ENCODE measurements at regions not wholly inside any gene's neighbourhood (a gene's known extent, or its start where the extent isn't known, plus 50 kb on each side); places are given as distances from the start of the nearest gene placed in this dataset.

DNA sequence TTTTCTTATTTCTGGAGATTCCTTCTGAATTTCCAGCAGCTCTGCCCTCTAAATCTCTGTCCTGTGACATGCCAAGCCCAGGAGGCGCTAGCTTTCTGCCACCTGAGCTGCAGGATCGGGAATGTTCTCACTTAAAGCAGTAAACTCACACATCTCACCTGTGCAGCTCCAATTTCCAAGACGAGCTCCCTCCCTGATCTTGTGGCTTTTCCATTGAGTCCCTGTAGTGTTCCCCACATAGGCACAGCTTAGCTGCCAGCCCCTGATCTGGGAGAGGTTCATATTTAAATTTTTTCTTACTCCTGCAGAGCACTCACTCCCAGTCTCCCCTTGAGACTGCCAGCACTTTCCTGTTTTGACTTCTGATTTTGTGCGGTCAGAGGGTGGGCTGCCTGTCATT lies 479.3 kb downstream of the GLRX3 start:
- no peak for DNase-seq (ENCODE audit: low read depth)

DNA sequence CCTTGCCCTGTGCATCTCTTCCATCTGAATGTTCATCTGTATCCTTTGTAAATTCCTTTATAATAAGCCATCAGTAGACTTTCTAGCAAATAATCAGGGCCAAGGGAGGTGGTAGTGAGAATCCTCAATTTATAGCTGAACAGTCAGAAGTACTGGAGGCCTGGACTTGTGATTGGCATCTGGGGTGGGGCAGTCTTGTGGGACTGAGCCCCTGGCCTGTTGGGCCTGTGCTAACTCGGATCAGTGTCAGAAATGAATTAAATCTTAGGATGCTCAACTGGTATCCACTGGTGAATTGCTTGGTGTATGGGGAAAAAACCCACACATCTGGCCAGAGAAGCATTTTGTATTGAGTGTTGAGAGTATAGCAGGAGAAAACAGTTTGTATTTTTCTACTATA lies 481.8 kb downstream of the GLRX3 start:
- no peak for DNase-seq (ENCODE audit: low read depth)

DNA sequence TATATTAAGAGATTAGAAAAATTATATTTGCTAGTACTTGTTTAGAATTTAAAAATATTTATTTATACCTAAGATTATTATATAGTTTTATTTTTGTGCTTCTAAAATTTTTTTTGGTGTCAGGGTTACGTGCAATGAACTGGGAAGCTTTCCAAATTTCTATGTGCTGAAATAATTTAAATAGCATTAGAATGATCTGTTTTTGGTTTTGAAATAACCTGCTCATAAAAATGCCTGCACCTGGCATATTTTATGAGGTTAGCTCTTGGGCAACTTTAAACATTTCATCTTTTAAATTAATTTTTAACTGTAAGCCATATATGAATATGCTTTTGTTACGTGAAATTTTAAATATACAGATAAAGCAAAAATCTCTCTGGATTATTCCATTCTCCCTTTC lies 482.5 kb downstream of the GLRX3 start:
- DNase-seq (ENCODE audit: low read depth) = no peak

DNA sequence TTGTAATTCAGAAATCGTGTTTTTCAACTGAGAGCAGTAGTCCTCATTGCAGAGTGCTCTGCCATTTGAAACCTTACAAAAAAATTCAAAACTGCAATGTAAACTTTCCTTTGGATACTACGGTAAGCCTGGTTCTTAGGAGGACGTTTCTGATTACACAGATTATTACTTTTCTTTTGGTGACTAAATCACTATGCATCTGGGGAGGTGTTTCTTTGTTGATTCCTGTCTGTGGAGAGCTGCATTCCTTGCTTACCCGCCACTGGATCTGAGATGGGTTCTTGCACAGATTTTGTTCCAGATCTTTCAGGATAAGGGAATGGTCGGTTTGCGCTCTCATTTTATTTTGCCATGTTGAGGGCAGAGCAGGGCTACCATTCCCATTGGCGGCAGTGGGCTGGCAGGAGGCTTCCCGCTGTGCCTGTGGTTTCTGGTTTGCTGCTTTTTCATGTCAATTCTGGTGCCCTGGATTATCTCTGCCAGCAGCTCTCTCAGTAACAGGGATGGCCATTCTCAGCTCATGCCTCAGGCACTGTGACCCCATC lies 485.1 kb downstream of the GLRX3 start:
- no peak for DNase-seq (ENCODE audit: low read depth)

DNA sequence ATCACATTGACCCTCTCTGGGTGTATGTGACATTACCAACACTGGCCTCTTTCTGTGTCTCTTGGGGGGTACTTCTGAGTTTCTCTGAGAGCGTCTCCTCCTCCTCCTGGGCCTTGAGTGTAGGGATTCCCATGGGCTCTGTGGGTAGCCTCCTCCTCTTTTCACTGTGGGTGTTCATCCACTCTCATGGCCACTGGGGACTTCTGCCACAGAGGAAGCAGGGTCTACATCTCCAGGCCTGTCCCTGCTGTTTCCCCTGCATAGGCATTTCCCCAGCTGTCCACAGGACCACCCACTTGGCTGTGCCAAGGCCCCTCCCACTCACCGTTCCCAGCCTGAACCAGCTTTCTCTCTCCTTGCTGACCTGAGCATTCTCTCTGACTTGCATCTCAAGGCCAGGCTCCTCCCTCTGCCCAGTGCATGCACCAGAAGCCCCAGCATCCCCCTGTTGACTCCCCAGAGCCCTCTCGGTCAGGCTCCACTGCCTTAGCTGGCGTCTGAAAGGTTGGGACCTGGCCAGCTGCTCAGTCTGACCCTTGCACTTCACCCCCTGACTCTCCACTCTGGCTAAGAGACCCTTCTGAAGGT lies 487.6 kb downstream of the GLRX3 start:
- DNase-seq (ENCODE audit: low read depth) = no peak

DNA sequence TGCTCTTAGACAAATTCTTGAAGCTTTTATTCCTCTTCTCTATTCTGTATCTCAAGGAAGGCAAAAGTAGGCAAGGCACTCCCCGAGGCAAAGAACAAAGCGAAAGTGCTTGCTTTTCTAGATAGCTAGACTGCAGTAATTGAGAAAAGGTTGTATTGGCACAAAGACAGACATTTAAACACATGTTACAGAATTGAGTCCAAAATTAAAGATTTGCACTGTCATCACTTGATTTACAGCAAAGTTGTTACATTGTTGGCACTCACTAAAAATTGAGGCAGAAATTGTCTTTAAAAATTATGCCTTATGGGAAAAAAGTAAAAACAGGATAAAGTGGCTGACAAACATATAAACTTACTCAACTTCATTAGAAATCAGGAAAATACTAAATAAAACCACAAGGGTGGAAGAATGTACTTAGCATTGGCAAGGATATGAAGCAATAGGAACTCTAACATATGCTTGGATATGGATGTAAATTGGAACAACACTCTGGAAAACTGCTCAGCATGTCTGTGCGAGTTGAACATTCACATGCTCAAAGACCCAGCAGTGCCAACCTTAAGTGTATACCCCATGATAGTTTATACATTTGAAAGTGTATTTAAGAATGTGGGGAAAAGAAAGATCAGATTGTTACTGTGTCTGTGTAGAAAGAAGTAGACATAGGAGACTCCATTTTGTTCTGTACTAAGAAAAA lies 491.3 kb downstream of the GLRX3 start:
- no peak for DNase-seq (ENCODE audit: low read depth)

DNA sequence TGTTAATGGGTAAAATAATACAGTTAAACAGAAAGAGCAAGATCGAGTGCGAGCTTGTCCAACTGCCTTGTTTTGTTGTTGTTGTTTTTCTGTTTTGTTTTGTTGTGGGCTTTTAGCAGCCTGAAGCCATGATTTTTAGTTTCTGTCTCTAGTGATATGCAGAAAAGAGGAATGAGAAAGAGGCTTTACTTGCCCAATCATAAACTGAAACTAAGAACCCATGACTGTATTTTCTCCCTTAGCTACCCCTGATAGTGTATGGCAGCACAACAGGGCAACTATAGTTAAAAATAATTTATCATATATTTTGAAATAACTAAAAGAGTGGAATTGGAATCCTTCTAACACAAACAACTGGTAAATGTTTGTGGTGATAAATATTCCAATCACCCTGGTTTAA lies 493.9 kb downstream of the GLRX3 start:
- DNase-seq (ENCODE audit: low read depth) = no peak

DNA sequence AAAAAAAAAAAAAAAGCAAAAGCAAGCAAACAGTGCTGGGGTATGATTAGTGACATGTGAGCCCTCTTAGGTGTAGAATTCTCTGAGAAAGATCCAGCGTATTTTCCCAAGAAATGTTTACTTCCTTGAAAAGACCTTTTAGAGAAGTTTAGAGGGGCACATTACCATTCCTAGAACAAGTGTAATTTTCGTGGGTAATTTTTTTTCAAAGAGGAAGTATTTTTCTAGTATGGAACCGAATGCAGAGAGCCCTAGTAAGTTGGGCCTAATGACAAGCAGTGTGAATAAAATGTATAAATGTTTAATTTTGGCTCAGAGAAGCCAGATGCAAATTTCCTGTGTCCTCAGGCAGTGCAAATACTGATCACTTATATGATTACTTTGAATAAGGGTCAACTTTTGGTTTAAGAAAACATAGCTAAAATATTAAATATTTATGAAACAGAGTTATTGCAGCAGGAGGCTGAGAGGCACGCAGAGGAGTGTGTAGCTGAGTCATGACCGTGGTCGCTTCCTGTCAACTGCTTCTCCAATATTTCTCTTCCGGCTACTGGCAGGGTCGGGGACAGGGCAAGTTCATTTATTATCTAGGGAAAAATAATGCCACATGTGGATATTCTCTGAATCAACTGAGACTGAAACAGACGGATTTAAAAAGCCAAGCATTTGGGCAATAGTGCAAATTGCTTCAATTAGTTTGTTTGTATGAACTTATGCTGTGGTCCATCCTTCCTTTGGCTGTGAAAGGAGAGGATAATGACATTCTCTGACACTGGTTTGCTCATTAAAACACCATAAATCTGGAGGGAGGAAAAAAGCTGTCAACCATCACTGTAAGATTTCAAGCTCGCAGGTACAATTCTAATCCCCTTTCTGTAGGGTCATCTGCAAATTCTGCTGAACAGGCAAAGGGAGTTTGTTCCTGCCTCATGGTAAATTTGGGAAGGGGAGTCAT lies 495.2 kb downstream of the GLRX3 start:
- DNase-seq (ENCODE audit: low read depth) = peak; percentile 25

DNA sequence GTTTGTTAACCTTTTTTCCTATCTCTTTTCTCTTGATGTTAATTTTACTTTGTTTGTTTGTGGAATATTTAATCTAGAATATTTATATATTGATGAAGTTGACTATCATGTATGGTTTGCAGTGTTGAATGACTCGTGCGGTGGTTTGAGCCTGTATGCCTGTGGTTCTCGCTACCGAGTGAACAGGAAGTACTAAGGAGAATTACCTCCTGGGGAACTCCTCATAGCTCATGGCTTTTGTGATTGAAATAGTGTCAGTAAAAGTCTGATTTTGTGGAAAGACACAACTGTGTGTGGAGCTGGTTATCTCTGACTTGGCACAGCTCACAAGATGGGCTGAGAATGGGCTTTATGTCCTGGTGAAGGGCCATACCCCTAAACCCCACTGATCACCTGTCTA lies 498.6 kb downstream of the GLRX3 start:
- no peak for DNase-seq (ENCODE audit: low read depth)

DNA sequence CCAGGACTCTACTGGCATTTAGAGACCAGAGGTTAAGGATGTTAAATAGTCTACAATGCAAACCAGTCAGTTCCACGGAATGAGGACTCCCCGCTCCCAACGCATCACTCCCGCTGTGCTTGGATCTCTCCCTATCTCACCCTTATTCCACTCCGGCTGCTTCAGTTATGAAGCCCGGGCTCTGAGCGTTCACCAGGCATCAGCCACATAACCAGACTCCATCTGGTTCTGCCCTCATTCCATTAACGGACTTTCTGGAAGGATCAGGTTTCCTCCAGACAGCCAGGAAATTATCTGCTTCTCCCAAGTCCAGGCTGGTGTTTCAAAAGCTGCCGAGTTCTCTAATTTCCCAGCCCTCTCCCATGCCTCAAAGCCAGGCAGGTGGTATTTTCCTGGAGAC lies 499.3 kb downstream of the GLRX3 start:
- no peak for DNase-seq (ENCODE audit: low read depth)

DNA sequence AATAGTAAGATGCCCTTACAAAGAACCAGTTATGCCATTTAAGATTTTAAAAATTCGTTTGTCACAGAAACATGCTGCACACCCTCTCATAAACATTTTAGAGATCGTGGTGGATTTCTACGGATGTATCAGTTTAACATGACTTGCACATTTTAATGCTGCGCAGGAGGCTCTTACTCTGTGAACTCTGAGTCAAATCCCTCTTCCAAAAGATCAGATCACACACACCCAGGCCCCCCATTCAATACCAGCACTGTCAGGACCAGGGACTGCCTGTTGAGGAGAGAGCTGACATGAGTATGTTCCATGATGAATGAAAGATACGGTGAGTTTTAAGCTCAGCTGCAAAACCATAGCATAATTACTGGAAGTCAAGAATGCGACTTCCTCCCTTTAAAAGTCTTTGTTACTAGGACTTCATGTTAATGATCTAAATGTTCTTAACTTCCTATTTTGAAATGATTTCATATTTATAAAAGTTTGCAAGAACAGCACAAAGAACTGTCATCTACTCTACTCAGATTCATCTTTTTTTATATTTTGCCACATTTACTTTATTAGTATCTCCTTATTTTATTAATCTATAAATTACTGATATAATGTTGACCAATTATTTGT lies 500.2 kb downstream of the GLRX3 start:
- no peak for DNase-seq (ENCODE audit: low read depth)

DNA sequence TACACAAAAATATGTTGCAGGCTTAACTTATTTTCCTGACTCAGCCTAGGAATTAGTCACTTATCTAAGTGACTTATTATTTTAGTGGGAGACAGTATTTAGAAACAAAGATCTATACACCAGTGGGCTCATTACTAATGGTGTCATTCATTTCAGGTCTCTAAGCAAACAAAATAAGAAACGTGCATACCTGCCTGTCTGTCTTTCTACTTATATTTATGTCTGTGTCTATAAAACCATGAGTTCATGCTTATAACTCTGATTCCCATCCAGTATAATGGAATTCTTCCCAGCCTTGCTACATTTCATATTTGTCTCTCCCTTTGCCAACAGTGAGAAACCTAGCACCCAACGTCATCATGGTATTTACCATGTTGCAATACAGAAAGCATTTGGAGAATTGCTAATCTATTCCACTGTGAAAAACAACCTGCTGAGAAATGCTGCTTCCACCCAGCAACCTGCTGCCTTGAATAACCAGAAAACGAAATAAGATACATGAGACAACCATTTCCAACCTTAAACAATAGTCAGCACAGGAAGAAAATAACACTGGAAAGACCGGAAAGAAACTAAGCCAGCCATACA lies 501.0 kb downstream of the GLRX3 start:
- no peak for DNase-seq (ENCODE audit: low read depth)

DNA sequence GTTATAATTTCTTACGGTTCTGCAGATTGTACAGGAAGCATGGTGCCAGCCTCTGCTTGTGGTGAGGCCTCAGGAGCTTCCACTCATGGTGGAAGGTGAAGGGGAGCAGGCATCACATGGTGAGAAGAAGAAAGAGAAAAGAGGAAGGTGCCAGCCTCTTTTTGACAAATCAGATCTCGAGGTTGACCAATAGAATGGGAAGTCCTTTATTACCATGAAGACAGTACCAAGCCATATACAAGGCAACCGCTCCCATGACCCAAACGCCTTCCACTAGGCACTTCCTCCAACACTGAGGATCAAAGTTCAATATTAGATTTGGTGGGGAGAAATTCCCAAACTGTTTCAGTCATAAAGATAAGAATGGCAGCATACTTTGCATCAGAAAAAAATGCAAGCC lies 502.8 kb downstream of the GLRX3 start:
- no peak for DNase-seq (ENCODE audit: low read depth)

DNA sequence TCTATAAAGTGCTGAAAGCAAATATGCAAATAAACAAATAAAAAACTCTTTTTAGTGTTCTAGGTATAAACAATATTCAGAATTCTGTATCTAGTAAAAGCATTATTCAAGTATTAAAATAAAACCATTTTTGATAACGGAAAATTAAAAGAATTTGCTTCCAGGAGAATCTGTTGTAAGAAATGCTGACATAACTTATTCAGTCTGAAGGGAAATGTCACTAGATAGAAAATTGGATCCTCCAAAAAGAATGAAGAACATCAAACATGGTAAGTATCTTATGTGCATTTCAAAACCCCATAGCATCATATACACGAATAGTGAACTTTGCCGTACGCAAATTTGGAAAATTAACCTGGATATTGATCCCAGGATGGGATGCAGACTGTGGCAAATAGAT lies 506.7 kb downstream of the GLRX3 start:
- DNase-seq (ENCODE audit: low read depth) = no peak

DNA sequence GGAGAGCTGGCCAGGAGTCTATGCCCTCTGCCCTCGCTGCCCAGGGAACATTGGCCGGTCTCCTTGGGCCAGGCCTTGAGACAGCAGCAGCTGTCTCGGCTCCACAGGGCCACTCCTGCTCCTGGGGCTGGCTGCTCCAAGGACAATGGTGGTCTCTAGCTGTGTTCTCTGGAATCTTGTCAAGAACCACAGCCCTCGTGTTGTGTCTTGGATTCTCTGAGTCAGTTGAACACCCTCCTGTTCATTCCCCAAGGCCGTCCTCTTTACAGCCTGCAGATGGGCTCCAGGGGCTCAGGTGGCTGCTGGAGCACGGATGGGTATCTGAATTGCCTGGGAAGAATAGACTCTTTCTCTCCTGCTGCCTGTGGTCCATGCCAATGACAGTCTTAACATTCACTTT lies 511.1 kb downstream of the GLRX3 start:
- no peak for DNase-seq (ENCODE audit: low read depth)

DNA sequence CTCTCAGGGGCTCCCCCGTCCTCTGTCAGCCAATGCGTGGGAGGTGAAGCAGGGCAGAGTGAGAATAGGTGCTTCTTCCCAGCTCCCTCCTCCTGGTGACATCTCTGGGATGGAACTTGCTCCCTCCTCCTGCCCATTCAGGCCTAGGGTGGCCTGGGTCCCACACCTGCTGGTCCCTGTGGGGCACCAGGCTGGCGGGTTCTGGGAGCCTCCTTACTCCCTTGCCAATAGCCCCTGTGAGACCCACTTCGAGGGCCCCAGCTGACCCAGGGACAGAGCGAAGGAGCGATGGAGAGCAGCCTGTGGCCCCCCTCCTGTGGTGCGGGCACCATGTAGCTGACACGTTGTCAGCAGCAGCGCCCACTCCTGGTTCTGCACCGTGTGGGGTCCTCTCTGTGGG lies 512.6 kb downstream of the GLRX3 start:
- DNase-seq (ENCODE audit: low read depth) = no peak

DNA sequence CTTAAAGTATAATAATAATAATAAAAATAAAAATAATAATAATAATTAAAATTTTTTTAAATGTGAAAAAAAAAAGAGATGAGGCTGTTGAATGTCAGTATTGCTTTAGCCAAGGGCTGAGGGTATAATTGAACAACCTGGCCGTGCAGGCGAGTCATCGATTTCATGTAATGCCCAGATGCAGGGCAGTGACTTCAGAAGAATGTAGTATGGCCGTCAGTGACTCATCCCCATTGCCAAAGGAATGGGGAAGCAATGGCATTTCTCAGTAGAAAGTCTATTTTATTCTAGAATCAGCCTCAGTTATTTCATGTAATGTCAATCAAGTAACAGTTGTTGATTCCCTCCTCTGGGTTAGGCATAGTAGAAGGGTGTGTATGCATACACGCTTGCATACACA lies 516.4 kb downstream of the GLRX3 start:
- DNase-seq (ENCODE audit: low read depth) = no peak

DNA sequence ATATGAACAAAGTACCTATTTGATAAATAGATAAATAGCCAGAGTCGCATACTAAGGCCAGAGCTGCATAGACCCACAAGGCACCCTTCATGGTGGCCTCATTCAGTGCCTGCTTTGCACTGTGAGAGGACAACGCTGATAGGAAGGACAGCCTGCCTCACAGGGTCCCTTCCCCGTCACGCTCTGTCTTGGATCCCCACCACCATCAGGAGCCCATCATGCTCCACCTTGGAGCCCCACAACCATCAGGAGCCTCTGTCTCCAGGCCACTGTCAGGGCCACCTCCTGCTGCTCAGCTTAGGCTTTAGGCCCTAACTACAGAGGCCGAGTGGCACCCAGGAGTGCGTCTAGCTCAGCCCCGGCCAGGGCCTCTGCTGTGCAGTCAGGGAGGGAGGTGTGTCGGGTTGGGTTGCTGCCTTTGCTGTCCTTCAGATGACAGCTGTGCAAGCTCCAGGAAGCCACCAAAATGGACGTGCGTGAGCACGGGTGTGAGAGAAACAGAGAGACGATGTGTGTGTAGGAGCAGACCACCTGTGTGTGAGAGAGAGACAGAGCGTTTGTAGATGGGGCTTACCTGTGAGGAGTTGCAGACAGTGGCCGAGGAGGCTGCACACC lies 516.9 kb downstream of the GLRX3 start:
- no peak for DNase-seq (ENCODE audit: low read depth)

DNA sequence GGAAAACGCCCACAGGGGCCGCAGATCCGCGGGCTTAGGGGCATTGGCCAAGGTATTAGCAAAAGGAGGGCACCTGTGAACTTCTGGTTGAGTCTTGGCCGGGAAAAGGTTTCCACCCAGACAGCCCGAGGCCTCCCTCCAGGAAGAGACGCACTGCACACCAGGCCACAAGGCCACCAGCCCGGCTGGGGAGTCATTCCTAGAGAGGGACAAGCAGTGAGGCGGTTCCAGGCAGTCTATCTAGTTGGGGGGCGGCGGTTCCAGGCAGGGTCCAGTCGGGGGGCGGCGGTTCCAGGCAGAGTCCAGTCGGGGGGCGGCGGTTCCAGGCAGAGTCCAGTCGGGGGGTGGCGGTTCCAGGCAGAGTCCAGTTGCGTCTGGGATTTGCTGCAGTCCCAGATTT lies 518.5 kb downstream of the GLRX3 start:
- no peak for DNase-seq (ENCODE audit: low read depth)

DNA sequence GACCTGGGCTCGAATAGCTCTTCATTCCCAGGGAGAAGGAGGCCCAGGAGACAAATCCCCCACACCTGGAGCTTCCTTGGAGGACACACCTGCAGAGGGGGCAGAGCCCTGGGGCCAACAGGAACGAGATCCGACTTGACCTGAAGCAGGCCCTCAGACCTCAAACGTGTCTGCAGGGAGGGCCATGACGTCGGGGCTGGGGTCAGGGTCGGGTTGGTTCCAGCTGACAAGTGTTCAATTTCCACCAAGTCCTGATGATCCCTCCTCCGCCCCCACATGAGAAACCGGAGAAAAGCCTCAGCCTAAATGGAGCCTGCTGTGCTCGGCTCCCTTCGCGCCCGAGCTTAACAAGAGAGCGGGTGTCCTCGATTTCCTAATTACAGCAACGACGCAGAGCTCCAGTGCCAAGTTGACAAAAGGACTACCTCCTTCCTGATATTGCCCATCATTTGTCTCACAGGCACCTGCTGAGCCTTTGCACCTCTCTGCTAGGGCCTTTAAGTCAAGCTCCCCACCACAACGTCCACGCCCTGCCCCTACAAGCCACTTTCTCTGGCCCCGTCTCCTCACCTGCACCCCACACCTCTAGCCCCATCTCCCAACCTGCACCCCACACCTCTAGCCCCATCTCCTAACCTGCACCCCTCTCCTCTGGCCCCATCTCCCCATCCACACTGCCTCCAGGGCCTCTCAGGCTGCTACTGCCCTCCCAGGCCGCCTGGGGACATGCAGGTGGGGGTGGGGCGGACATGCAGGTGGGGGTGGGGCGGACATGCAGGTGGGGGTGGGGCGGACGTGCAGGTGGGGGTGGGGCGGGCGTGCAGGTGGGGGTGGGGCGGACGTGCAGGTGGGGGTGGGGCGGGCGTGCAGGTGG lies 519.4 kb downstream of the GLRX3 start:
- no peak for DNase-seq (ENCODE audit: low read depth)

All from HT1080 (cell line).